Natural killer cell treated with Interleukin-12 subunit alpha and Interleukin-12 subunit beta and Interleukin-15 and Interleukin-18, amount 100 ng/mL, for 72 hours (primary cell): ENCODE measurements at regions not wholly inside any gene's neighbourhood (a gene's known extent, or its start where the extent isn't known, plus 50 kb on each side); places are given as distances from the start of the nearest gene placed in this dataset.
"Not testable (repeated sequence)": the region's sequence is repeated elsewhere in the genome, so short reads cannot be mapped to it uniquely, and the experiment has no call there.

ENCODE experiments used
- ATAC-seq, 2 donors: fragments of 150-1000 bp; cut with Tn5 transposase in 1 of 2; sonication (Bioruptor Pico), chemical (Tn5 transposase) in 1 of 2; 2 replicates each; pipeline ENCODE4 v1.10.0; 2021
- DNase-seq: peaks from one replicate; pipeline ENCODE4 v3.0.0; 2022; ENCODE audit warnings: low spot score
- H3K27ac Mint-ChIP-seq, 2 donors: 1 replicate in 1 of 2; 2 replicates in 1 of 2; pipeline ENCODE4 v1.8.0; 2022; ENCODE audit warnings: mixed read lengths in 2 of 2, mild to moderate bottlenecking in 1 of 2, moderate library complexity in 1 of 2
- H3K27me3 Mint-ChIP-seq, 2 donors: 1 replicate in 1 of 2; 2 replicates in 1 of 2; pipeline ENCODE4 v1.8.0; 2022; ENCODE audit warnings: mixed read lengths in 2 of 2
- H3K36me3 Mint-ChIP-seq: one replicate; pipeline ENCODE4 v1.8.0; 2022; ENCODE audit warnings: mixed read lengths
- H3K4me1 Mint-ChIP-seq, 2 donors: 1 replicate in 1 of 2; 2 replicates in 1 of 2; pipeline ENCODE4 v1.8.0; 2022; ENCODE audit warnings: low read depth in 2 of 2, mixed read lengths in 2 of 2, mild to moderate bottlenecking in 1 of 2
- H3K4me3 Mint-ChIP-seq: one replicate; pipeline ENCODE4 v1.8.0; 2022; ENCODE audit warnings: mixed read lengths
- H3K9me3 Mint-ChIP-seq: 2 replicates; pipeline ENCODE4 v1.8.0; 2022; ENCODE audit warnings: mixed read lengths

DNA sequence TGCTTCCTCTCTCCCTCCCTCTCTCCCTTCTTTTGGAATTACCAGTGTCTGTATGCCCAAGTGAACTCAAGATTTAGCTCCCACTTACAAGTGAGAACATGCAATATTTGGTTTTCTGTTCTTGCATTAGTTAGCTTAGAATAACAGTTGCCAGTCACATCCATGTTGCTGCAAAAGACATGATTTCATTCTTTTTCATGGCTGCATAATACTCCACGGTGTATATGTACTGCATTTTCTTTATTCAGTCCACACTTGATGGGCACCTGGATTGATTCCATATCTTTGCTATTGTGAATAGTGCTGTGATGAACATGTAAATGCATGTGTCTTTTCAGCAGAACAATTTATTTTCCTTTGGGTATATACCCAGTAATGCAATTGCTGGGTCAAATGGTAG lies 97.5 kb upstream of the GRAMD1B start:
- not testable (repeated sequence) for H3K9me3 Mint-ChIP-seq, H3K4me3 Mint-ChIP-seq, H3K27ac Mint-ChIP-seq, ATAC-seq, H3K4me1 Mint-ChIP-seq, H3K27me3 Mint-ChIP-seq, H3K36me3 Mint-ChIP-seq, DNase-seq

DNA sequence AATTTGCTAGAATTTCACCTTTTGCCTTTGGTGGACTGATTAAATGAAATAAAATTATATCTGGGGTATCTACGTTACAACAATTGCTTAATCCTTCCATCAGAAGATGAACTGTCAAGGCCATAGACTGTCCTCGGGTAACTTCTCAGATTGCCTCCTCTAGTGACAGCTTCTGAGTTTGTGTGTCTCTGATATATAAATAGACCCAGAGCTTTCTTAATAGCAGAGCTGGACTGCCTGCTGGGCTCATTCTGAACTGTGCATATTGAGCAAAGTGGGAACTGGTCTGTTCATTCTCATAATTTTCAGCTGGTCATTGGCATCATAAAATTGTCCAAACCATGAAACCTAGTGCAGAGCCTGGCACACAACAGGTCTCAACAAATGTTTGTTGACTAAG lies 99.1 kb upstream of the GRAMD1B start:
- Mint-ChIP-seq H3K36me3 (no peaks in the 10 kb centered on the region), H3K27me3 (peaks cover 0 to 7% of the 10 kb centered on the region in 2 donors), H3K4me1 (no peaks in the 10 kb centered on the region), H3K27ac (no peak overlapping the region), H3K9me3 (no peaks in the 10 kb centered on the region), H3K4me3 (no peak overlapping the region)
- DNase-seq = no peak
- no peak for ATAC-seq

DNA sequence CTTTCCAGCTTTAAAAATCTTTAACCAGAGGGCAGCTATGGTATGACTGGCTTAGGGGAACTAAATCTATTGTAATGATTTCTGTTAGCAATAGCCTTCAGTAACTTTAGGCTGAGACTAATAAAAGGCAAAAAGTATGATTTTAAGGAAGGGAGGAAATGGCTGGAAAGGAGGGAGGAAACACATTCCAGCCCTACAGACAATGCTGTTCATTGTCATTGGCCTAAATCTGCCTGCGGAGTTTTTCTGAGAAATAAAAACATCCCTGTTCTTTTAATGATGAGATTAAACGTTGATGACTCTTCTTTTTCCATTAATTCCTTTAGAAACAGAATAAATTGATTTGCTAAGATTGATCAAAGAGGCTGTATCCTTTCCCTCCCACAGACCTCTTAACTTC lies 99.6 kb upstream of the GRAMD1B start:
- Mint-ChIP-seq H3K4me3 (no peak overlapping the region), H3K27ac (no peak overlapping the region), H3K9me3 (no peaks in the 10 kb centered on the region), H3K27me3 (peaks cover 0 to 2% of the 10 kb centered on the region in 2 donors), H3K4me1 (no peaks in the 10 kb centered on the region), H3K36me3 (no peaks in the 10 kb centered on the region)
- no peak for ATAC-seq
- DNase-seq = no peak

DNA sequence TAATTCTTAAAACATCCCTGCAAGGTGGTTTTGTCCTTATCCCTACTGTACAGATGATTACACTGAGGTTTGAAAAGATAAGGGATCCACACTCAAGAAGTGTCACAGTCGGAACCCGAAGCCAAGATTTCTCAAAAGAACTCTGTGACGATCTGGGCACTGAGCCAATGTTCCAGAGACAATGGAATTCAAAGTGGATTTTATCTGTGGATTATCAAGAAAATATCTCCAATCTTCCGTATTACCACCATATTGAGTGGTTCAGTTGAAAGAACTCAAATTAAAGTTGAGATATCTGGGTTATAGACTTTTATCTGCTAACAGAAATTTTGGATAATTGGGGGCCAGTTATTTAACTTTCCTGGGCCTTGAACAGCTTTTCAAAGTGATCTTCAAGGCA lies 100.0 kb upstream of the GRAMD1B start:
- Mint-ChIP-seq H3K27me3 (peaks cover 0 to 2% of the 10 kb centered on the region in 2 donors), H3K9me3 (no peaks in the 10 kb centered on the region), H3K4me1 (no peaks in the 10 kb centered on the region), H3K4me3 (no peak overlapping the region), H3K27ac (no peak overlapping the region), H3K36me3 (no peaks in the 10 kb centered on the region)
- no peak for ATAC-seq
- DNase-seq = no peak

DNA sequence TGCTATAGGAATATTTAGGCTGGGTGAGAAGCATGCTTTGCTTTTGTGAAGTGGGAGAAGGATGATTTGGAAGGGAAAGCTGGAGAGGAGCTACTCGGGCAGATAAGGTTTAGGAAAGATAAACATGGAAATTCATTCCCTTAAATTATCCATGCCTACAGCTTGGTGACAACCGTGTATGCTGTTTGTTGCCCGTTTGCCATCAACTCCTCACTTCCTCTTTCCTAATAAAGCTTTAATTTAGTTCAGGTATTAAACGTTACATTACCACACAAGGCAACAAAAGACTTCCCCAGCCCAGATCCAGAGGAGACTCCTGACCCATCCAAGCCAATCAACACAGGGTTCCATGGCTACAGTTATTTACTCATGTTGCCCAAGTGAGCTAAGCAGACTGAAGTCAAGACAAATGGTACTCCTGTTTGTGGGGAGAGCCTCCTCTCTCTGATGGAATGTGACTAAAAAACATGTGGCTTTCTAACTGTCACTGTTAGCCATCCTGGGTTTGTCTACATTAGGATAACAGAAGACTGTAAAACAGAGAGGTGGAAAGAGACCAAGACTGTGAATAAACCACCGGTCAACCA lies 101.7 kb upstream of the GRAMD1B start:
- no peak for DNase-seq
- no peaks in the 10 kb centered on the region for H3K27me3 Mint-ChIP-seq
- H3K27ac Mint-ChIP-seq = no peak overlapping the region
- no peak overlapping the region for H3K4me3 Mint-ChIP-seq
- no peaks in the 10 kb centered on the region for H3K9me3 Mint-ChIP-seq
- H3K4me1 Mint-ChIP-seq = no peaks in the 10 kb centered on the region
- ATAC-seq = no peak
- H3K36me3 Mint-ChIP-seq = no peaks in the 10 kb centered on the region

DNA sequence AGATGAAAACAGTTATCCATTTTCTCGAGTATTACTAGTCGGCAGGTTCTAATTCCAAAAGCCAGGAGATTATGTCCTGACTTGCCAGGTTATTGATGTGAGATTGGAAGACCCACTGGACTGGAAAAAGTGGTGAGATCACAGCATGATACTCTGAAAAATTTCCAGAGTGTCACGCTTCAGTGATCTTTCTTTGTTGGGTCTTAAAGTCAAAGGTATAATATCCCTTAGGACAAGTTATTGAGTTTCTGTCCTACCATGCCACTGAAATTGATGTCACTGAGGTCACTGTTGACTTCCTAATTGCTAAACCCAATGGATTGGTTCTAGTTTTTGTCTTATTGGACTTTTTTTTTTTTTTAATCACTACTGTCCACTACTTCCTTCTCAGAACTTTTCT lies 104.5 kb upstream of the GRAMD1B start:
- Mint-ChIP-seq H3K27ac (no peak overlapping the region), H3K4me3 (no peak overlapping the region), H3K36me3 (no peaks in the 10 kb centered on the region), H3K4me1 (no peaks in the 10 kb centered on the region), H3K9me3 (no peaks in the 10 kb centered on the region), H3K27me3 (peaks cover 0 to 7% of the 10 kb centered on the region in 2 donors)
- DNase-seq (no peak), ATAC-seq (no peak)

DNA sequence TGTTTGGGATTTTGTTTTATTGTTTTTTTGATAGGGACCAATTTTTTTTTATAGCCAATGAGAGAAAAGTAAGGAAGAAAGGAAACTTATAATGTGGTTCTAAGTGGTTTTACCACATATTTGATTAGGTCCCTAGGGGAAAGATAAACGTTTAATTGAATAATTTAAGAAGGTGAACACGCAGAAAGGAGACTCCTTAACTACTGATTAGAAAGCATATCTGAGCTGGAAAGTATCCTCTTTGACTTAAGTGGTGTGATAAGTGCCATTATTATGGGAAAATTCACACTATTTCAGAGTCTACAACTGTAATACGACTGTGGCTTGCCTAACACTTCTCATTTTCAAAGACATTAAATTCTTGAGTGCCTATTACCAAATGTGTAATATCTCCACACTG lies 106.5 kb upstream of the GRAMD1B start:
- Mint-ChIP-seq H3K27me3 (peaks cover 6 to 13% of the 10 kb centered on the region in 2 donors), H3K4me3 (no peak overlapping the region), H3K4me1 (no peaks in the 10 kb centered on the region), H3K27ac (no peak overlapping the region), H3K36me3 (no peaks in the 10 kb centered on the region), H3K9me3 (no peaks in the 10 kb centered on the region)
- ATAC-seq (no peak), DNase-seq (no peak)

DNA sequence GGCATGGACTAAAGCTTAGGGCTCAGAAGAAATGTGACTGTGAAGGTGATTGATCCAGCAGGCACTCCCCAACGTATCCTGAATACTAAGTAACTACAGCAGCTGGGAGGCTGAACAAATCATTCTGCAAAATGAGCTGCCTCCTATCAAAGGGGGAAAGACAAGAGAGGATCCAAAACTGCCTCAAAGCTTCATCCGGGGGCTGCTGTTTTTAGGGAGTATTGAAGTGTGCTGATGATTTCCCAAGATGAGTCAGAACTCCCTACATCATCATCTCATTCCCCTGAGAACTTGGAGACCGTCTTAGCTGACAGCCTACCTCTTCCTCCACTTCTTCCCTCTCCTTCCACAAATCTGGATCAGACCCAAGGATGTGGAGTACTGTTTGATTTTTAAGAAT lies 108.4 kb upstream of the GRAMD1B start:
- Mint-ChIP-seq H3K27ac (no peak overlapping the region), H3K4me1 (peaks cover 0 to 2% of the 10 kb centered on the region in 2 donors), H3K9me3 (no peaks in the 10 kb centered on the region), H3K27me3 (peaks cover 6 to 13% of the 10 kb centered on the region in 2 donors), H3K4me3 (no peak overlapping the region), H3K36me3 (no peaks in the 10 kb centered on the region)
- no peak for ATAC-seq
- DNase-seq = no peak

DNA sequence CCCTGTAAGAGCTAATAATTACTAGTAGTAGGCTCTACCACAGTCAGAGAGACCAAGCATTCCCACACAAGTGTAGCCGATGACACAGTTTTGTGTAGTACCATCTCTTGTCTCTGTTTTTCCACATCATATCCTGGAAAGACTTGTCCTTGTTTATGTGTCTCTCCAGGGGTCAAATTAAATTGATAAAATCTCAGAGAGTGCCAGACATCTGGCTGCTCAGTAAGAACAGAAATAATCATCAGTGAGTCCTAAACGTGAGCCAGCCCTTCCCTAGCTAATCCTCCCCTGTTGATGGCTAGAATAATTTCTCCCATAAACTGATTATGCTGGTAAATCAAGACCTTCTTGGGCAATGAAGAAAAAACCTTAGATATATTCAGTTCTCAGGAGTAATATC lies 111.4 kb upstream of the GRAMD1B start:
- Mint-ChIP-seq H3K27me3 (peaks cover 6 to 18% of the 10 kb centered on the region in 2 donors), H3K27ac (no peak overlapping the region), H3K4me1 (peaks cover 4 to 9% of the 10 kb centered on the region in 2 donors), H3K36me3 (no peaks in the 10 kb centered on the region), H3K9me3 (no peaks in the 10 kb centered on the region), H3K4me3 (no peak overlapping the region)
- ATAC-seq (no peak), DNase-seq (no peak)

DNA sequence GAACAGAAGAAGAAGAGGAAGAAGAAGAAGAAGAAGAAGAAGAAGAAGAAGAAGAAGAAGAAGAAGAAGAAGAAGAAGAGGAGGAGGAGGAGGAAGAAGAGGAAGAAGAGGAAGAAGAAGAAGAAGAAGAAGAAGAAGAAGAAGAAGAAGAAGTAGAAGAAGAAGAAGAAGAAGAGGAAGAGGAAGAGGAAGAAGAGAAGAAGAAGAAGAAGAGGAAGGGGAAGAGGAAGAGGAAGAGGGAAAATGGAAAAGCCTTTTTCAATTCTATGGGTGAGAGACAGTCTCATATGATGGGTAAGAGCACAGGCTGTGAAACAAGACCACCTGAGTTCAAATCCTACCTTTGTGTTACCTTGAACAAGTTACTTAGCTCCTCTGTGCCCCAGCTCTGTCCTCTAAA lies 111.9 kb upstream of the GRAMD1B start:
- not testable (repeated sequence) for H3K27ac Mint-ChIP-seq, H3K9me3 Mint-ChIP-seq, DNase-seq, ATAC-seq, H3K4me1 Mint-ChIP-seq, H3K36me3 Mint-ChIP-seq, H3K4me3 Mint-ChIP-seq
- peaks cover 6 to 18% of the 10 kb centered on the region in 2 donors for H3K27me3 Mint-ChIP-seq

DNA sequence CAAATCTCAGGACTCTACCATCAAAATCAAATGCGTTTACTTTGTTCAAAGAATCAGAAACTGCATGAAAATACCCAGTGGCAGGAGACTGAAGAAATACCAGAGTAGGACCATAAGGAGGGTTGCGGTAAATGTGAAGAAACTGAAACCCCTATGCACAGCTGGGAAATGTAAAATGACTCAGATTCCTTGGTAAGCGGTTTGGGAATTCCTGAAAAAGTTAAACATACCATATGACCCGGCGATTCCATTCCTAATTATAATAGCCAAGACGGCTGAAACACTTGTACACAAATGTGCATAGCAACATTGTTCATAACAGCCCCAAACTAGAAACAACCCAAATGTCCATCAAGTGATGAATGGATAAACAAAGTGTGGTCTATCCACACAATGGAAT lies 114.1 kb upstream of the GRAMD1B start:
- Mint-ChIP-seq H3K27ac (no peak overlapping the region), H3K36me3 (no peaks in the 10 kb centered on the region), H3K4me1 (peaks cover 4 to 9% of the 10 kb centered on the region in 2 donors), H3K4me3 (no peak overlapping the region), H3K27me3 (peaks cover 6 to 14% of the 10 kb centered on the region in 2 donors), H3K9me3 (no peaks in the 10 kb centered on the region)
- ATAC-seq (no peak), DNase-seq (no peak)

DNA sequence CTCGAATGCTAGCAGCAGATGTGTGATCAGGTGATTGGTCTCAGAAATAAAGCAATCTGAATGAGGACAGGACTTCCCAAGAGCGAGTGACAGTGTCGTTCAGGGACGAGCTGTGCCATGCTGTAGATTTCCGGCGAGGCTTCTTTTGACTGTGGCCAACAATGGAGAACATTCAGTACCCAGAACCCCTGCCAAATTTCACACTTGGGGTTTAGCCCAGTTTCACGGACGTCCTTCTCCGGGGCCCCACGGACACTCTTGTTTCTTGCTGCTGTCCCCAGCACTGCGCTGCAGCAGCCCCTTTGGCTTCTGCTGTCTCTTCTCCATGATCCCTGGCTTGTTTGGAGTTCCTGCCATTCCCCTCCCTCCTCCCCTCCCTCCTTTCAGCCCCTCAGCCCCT lies 115.1 kb upstream of the GRAMD1B start:
- Mint-ChIP-seq H3K4me3 (no peak overlapping the region), H3K27me3 (peaks cover 2 to 8% of the 10 kb centered on the region in 2 donors), H3K9me3 (no peaks in the 10 kb centered on the region), H3K27ac (no peak overlapping the region), H3K36me3 (no peaks in the 10 kb centered on the region), H3K4me1 (peaks cover 4 to 9% of the 10 kb centered on the region in 2 donors)
- no peak for DNase-seq
- no peak for ATAC-seq

DNA sequence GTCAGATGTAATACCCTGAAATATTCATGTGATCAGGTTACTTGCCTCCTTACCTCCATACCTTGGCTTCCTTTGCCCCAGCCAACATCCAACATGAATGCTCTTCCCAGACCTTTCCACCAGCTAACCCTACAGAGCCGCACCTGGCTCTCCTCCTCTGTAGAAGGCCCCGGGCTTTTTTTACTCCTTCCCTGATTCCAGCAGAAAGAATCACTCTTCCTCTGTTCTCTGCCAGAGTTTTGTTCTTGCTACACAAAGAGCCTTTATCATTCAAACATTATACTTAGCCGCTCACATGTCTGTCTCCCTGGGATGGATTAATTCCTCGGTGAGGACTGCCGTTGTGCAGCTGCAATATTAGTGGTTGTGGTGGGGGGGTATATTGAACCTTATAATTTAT lies 116.8 kb upstream of the GRAMD1B start:
- no peak for ATAC-seq
- Mint-ChIP-seq H3K4me3 (no peak overlapping the region), H3K9me3 (no peaks in the 10 kb centered on the region), H3K27ac (no peak overlapping the region), H3K4me1 (peaks cover 4 to 9% of the 10 kb centered on the region in 2 donors), H3K36me3 (no peaks in the 10 kb centered on the region), H3K27me3 (peaks cover 0 to 5% of the 10 kb centered on the region in 2 donors)
- DNase-seq = no peak

DNA sequence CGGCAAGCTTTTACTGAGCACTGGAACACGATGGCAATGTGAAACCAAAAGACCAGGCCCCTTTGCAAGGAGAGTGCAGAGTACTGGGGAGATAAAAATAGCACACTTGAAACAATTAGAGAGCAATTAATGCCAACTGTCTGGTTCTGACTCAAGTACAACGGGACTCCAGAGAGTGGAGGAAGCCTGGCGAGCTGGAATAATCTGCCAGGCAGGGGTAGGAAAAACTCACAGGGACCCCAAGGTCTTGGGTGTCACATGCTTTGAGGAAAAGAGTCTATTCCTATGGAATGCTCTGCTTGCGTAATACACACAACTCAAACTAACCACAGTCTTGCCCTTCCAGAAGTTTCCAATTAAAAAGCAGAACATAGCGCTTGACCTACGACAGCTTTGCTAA lies 113.0 kb upstream of the CLMP start:
- Mint-ChIP-seq H3K27ac (no peak overlapping the region), H3K9me3 (no peaks in the 10 kb centered on the region), H3K4me3 (no peak overlapping the region), H3K36me3 (no peaks in the 10 kb centered on the region), H3K27me3 (peaks cover 0 to 10% of the 10 kb centered on the region in 2 donors), H3K4me1 (peaks cover 17 to 24% of the 10 kb centered on the region in 2 donors)
- ATAC-seq (no peak), DNase-seq (no peak)

DNA sequence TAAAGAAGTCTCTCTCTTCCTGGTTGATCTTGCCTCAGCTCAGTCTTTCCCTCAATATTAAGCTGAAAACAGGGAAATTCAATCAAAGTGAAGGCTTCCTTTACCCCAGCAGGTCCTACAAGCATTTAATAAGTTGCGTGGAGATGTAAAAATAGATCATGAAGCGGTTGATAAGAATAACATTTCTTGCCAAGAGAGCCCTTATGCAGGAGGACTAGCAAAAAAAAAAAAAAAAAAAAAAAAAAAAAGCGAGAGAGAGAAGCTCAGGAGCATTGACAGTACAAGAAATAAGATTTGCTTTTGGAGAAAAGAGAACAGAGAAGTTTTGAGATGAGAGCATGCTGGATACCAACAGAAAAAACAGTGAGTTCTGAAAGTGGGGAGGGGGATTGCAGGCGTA lies 112.2 kb upstream of the CLMP start:
- H3K4me3 Mint-ChIP-seq = no peak overlapping the region
- peaks cover 25 to 30% of the 10 kb centered on the region in 2 donors for H3K4me1 Mint-ChIP-seq
- ATAC-seq (no peak), DNase-seq (no peak)
- no peaks in the 10 kb centered on the region for H3K36me3 Mint-ChIP-seq
- H3K27me3 Mint-ChIP-seq = peaks cover 0 to 12% of the 10 kb centered on the region in 2 donors
- no peak overlapping the region for H3K27ac Mint-ChIP-seq
- H3K9me3 Mint-ChIP-seq = no peaks in the 10 kb centered on the region
